ENCODE measurements at regions not wholly inside any gene's neighbourhood (a gene's known extent, or its start where the extent isn't known, plus 50 kb on each side); places are given as distances from the start of the nearest gene placed in this dataset.

GRCh38 chr22:44390613-44390970 is 77.8 kb upstream of the SHISAL1 start:
- no peak for DNase-seq (ENCODE audit: extremely low read depth, low read depth)
- no peak overlapping the region for H3K4me3 ChIP-seq (replicated peaks; ENCODE audit: low read depth, low read length)
- TF ChIP-seq CTCF (IDR thresholded peaks at IDR 0.05; ENCODE audit: low read depth, low read length, missing control alignments) = no peak

GRCh38 chr22:44389926-44390612 is 77.3 kb upstream of the SHISAL1 start:
- no peak for TF ChIP-seq CTCF (IDR thresholded peaks at IDR 0.05; ENCODE audit: low read depth, low read length, missing control alignments)
- H3K4me3 ChIP-seq (replicated peaks; ENCODE audit: low read depth, low read length) = no peak overlapping the region
- no peak for DNase-seq (ENCODE audit: extremely low read depth, low read depth)

- H3K4me3 ChIP-seq (replicated peaks; ENCODE audit: low read depth, low read length) = no peak overlapping the region
- no peak for DNase-seq (ENCODE audit: extremely low read depth, low read depth)
- TF ChIP-seq CTCF (IDR thresholded peaks at IDR 0.05; ENCODE audit: low read depth, low read length, missing control alignments) = no peak
Observed at GRCh38 chr22:44389181-44389580, 76.4 kb upstream of the SHISAL1 start.

GRCh38 chr22:44387486-44387885 is 74.7 kb upstream of the SHISAL1 start:
- no peak for TF ChIP-seq CTCF (IDR thresholded peaks at IDR 0.05; ENCODE audit: low read depth, low read length, missing control alignments)
- H3K4me3 ChIP-seq (replicated peaks; ENCODE audit: low read depth, low read length) = no peak overlapping the region
- no peak for DNase-seq (ENCODE audit: extremely low read depth, low read depth)

- no peak overlapping the region for H3K4me3 ChIP-seq (replicated peaks; ENCODE audit: low read depth, low read length)
- no peak for DNase-seq (ENCODE audit: extremely low read depth, low read depth)
- no peak for TF ChIP-seq CTCF (IDR thresholded peaks at IDR 0.05; ENCODE audit: low read depth, low read length, missing control alignments)
Observed at GRCh38 chr22:44386386-44387035, 73.8 kb upstream of the SHISAL1 start.

- no peak for DNase-seq (ENCODE audit: extremely low read depth, low read depth)
- TF ChIP-seq CTCF (IDR thresholded peaks at IDR 0.05; ENCODE audit: low read depth, low read length, missing control alignments) = no peak
- no peak overlapping the region for H3K4me3 ChIP-seq (replicated peaks; ENCODE audit: low read depth, low read length)
Observed at GRCh38 chr22:44385781-44386180, 73.0 kb upstream of the SHISAL1 start.

GRCh38 chr22:44385296-44385610 is 72.5 kb upstream of the SHISAL1 start:
- no peak for DNase-seq (ENCODE audit: extremely low read depth, low read depth)
- no peak overlapping the region for H3K4me3 ChIP-seq (replicated peaks; ENCODE audit: low read depth, low read length)
- no peak for TF ChIP-seq CTCF (IDR thresholded peaks at IDR 0.05; ENCODE audit: low read depth, low read length, missing control alignments)

Data from HFF-Myc (cell line).